T-helper 17 cell (primary cell): ENCODE measurements at regions not wholly inside any gene's neighbourhood (a gene's known extent, or its start where the extent isn't known, plus 50 kb on each side); places are given as distances from the start of the nearest gene placed in this dataset.

ENCODE experiments used
- ATAC-seq: fragments of 150-1000 bp; cut with Tn5 transposase; 2 replicates; pipeline ENCODE4 v1.10.0; 2021; ENCODE audit warnings: mild to moderate bottlenecking, moderate library complexity
- DNase-seq, 3 donors: peaks; one replicate each; pipeline versions ENCODE4 v3.0.0 to v3.0.0-alpha.2; 2020 to 2021
- H3K9me3 ChIP-seq: one replicate; pipeline ENCODE4 v1.7.0; 2013; ENCODE audit warnings: low read length, mild to moderate bottlenecking; ENCODE audit not compliant: control insufficient read depth, poor library complexity, severe bottlenecking
- H3K27ac Mint-ChIP-seq: one replicate; pipeline ENCODE4 v1.8.0; 2022; ENCODE audit warnings: mild to moderate bottlenecking, moderate library complexity, mixed read lengths
- H3K27me3 Mint-ChIP-seq: one replicate; pipeline ENCODE4 v1.8.0; 2022; ENCODE audit warnings: mixed read lengths
- H3K36me3 Mint-ChIP-seq: one replicate; pipeline ENCODE4 v1.8.0; 2022; ENCODE audit warnings: low read depth, mixed read lengths
- H3K4me1 Mint-ChIP-seq: one replicate; pipeline ENCODE4 v1.8.0; 2022; ENCODE audit warnings: mild to moderate bottlenecking, mixed read lengths
- H3K4me3 Mint-ChIP-seq: one replicate; pipeline ENCODE4 v1.8.0; 2022; ENCODE audit warnings: mild to moderate bottlenecking, moderate library complexity, mixed read lengths

DNA sequence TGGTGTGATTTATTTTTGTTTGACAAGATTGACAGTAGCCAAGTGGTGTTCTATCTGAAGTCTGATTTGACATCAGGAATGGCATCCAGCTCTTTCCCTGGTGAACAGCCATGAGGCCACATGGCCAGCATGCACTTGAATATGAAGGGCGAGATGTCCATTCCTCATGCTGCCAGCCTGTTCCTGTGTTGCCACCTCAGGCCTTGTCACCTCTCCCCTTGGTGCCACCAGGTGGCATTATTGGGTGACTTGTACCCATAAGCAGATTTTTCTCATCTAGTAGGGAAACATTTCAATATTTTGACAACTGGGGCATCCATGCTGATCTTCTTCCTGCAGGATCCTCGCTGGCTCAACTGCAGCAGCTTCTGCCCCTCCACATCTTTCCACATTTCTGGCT lies 199.1 kb downstream of the ERMARD start:
- DNase-seq: no peak
- Mint-ChIP-seq H3K4me3 (no peak overlapping the region), H3K27ac (no peak overlapping the region), H3K27me3 (no peaks in the 10 kb centered on the region), H3K36me3 (no peaks in the 10 kb centered on the region), H3K4me1 (no peaks in the 10 kb centered on the region)
- ATAC-seq: peak; percentile 36
- no peaks in the 10 kb centered on the region for H3K9me3 ChIP-seq

DNA sequence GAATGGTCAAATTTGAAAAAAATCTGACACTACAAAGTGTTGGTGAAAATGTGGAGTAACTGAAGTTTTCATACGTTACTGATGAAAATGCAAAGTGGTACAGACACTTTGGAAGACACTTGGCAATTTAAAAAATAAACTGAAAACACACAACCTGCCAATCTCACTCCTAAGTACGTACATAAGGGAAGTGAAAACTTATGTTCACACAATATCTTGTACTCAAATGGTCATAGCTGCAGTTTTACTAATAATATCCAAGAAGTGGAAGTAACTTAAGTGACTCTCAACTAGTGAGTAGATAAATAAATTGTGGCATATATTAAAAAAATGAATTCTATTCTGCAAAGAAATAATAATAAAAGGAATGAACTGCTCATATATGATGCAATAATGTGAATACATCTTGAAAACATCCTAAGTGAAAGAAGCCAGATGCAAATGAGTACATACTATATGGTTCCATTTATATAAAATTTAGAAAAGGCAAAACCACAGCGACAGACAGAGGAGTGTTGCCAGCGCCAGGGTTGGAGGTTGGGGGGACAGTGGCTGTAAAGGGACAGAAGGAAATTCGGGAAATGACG lies 198.2 kb downstream of the ERMARD start:
- no peaks in the 10 kb centered on the region for H3K4me1 Mint-ChIP-seq
- H3K9me3 ChIP-seq: no peaks in the 10 kb centered on the region
- no peak overlapping the region for H3K4me3 Mint-ChIP-seq

DNA sequence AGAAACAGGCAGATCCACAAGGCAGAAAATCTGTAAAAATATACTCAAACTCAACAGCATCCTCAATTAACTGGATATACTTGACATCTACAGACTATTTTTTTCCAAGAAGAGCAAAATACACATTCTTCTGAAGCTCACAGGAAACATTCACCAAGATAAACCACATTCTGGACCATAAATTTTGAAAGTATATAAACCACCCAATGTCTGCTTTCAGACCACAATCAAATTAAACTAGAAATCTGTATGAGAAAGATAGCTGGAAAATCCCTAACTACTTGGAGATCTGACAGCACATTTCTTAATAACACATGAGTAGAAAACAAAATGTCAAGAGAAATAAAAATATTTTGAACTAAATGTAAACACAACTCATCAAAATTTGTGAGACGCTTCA lies 195.5 kb downstream of the ERMARD start:
- no peaks in the 10 kb centered on the region for H3K4me1 Mint-ChIP-seq
- no peak overlapping the region for H3K27ac Mint-ChIP-seq
- H3K36me3 Mint-ChIP-seq: no peaks in the 10 kb centered on the region
- ATAC-seq: no peak
- no peaks in the 10 kb centered on the region for H3K9me3 ChIP-seq
- H3K4me3 Mint-ChIP-seq: no peak overlapping the region
- H3K27me3 Mint-ChIP-seq: peaks cover 12% of the 10 kb centered on the region
- no peak for DNase-seq

More for the DNA sequence above, 198.2 kb downstream of the ERMARD start:
- H3K27ac Mint-ChIP-seq: no peak overlapping the region
- ATAC-seq: no peak
- no peak for DNase-seq
- peaks cover 7% of the 10 kb centered on the region for H3K27me3 Mint-ChIP-seq
- no peaks in the 10 kb centered on the region for H3K36me3 Mint-ChIP-seq

DNA sequence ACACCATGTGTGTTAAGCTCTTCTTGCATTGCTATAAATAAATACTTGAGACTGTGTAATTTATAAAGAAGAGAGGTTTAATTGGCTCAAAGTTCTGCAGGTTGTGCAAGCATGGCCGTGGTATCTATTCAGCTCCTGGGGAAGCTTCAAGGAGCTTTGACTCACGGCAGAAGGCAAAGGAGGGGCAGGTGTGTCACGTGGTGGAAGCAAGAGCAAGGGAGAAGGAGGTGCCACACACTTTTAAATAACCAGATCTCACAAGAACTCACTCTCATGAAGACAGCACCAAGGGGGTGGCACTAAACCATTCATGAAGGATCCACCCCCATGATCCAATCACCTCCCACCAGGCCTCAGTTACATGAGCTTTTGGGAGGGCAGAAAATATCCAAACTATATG lies 193.7 kb downstream of the ERMARD start:
- ATAC-seq (no peak), DNase-seq (no peak)
- no peak overlapping the region for H3K4me3 Mint-ChIP-seq
- H3K4me1 Mint-ChIP-seq: no peaks in the 10 kb centered on the region
- no peaks in the 10 kb centered on the region for H3K9me3 ChIP-seq
- no peaks in the 10 kb centered on the region for H3K36me3 Mint-ChIP-seq
- no peak overlapping the region for H3K27ac Mint-ChIP-seq
- H3K27me3 Mint-ChIP-seq: peaks cover 21% of the 10 kb centered on the region

DNA sequence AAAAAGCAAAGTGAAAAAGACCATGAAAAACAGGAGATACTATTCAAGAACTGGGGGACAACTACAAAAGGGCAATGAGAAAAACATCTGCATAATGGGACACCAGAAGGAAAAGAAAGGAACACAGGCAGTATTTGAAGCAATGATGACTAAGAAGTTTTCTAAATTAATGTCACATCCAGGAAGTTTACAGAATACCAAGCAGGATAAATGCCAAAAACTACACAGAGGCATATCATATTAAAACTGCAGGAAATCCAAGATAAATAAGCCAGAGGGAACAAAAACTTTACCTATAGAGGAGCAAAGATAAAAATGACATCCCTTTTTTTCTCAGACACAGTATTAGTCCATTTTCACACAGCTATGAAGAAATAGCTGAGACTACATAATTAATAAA lies 193.0 kb downstream of the ERMARD start:
- Mint-ChIP-seq H3K27me3 (peaks cover 26% of the 10 kb centered on the region), H3K36me3 (no peaks in the 10 kb centered on the region), H3K4me3 (no peak overlapping the region), H3K27ac (no peak overlapping the region), H3K4me1 (no peaks in the 10 kb centered on the region)
- ATAC-seq: no peak
- no peaks in the 10 kb centered on the region for H3K9me3 ChIP-seq
- no peak for DNase-seq

DNA sequence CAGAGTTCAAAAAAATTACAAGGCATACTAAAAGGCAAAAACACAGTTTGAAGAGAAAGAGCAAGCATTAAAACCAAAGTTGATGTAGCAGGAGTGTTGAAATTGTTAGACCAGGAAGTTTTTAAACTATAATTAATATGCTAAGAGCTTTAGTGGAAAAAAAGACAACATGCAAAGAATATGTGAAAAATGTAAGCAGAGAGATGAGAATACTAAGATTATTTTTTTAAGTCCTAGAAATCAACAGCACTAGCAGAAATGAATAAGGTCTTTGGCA lies 192.6 kb downstream of the ERMARD start:
- H3K9me3 ChIP-seq: no peaks in the 10 kb centered on the region
- no peaks in the 10 kb centered on the region for H3K4me1 Mint-ChIP-seq
- H3K27ac Mint-ChIP-seq: no peak overlapping the region
- no peak overlapping the region for H3K4me3 Mint-ChIP-seq
- H3K27me3 Mint-ChIP-seq: peaks cover 30% of the 10 kb centered on the region
- ATAC-seq: no peak
- no peak for DNase-seq
- no peaks in the 10 kb centered on the region for H3K36me3 Mint-ChIP-seq

DNA sequence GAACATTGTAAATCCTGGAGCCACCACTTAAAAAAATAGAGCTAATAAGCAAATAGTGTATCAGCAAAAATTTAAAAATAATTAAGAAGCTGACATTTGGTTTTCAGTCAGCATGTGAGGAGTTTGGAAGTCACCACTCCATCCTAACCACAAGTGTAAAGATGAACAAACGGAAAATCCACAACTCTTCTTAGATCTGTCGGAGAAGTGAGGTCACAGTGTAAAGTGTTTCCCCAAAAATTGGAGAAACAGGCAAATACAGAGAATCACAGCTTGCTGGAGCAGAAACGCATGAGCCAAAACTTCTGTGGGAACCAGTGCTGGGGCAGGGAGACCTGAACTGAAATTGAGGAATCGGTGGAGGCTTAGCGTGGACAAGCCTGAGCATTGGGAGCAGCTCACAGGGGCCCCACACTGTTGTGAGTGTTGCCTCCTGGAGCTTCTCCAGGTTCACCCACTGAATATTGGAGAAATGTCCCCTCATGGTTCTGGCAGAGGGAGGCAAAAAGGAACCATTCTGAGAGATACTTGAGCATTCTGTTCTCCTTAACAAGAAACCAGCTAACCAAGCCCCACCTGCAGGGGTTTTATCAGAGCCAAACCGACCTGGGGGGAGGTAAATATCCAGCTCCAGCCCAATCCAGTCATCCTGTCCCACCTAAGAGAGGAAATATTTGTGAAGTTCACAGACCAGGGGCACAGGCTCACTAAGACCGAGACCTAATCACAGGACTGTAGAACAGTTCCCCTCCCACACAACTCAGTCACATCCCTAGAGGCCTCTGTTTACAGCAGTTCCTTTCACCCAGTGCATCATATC lies 192.0 kb downstream of the ERMARD start:
- no peaks in the 10 kb centered on the region for H3K9me3 ChIP-seq
- Mint-ChIP-seq H3K4me3 (no peak overlapping the region), H3K36me3 (no peaks in the 10 kb centered on the region), H3K27me3 (peaks cover 35% of the 10 kb centered on the region), H3K4me1 (no peaks in the 10 kb centered on the region), H3K27ac (no peak overlapping the region)
- DNase-seq: no peak
- ATAC-seq: no peak

DNA sequence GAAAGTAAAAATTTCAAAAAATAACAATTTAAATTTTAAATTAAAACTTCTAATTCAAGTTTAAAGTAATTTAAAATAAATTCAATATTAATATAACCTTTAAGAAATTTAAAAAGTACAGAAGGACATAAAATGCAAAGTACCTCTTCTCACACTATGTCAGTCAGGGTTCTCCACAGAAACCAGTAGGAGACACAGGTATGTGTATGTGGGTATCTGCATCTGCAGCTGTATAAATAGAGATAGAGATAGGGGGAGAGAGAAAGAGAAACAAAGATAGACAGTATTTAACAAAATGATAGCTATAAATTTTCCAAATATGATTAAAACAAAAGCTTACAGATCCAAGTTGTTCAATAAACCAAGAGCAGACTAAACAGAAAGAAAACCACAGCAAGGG lies 190.8 kb downstream of the ERMARD start:
- Mint-ChIP-seq H3K4me1 (no peaks in the 10 kb centered on the region), H3K27ac (no peak overlapping the region), H3K4me3 (no peak overlapping the region), H3K36me3 (peaks cover 2% of the 10 kb centered on the region), H3K27me3 (peaks cover 43% of the 10 kb centered on the region)
- DNase-seq (no peak), ATAC-seq (no peak)
- no peaks in the 10 kb centered on the region for H3K9me3 ChIP-seq

DNA sequence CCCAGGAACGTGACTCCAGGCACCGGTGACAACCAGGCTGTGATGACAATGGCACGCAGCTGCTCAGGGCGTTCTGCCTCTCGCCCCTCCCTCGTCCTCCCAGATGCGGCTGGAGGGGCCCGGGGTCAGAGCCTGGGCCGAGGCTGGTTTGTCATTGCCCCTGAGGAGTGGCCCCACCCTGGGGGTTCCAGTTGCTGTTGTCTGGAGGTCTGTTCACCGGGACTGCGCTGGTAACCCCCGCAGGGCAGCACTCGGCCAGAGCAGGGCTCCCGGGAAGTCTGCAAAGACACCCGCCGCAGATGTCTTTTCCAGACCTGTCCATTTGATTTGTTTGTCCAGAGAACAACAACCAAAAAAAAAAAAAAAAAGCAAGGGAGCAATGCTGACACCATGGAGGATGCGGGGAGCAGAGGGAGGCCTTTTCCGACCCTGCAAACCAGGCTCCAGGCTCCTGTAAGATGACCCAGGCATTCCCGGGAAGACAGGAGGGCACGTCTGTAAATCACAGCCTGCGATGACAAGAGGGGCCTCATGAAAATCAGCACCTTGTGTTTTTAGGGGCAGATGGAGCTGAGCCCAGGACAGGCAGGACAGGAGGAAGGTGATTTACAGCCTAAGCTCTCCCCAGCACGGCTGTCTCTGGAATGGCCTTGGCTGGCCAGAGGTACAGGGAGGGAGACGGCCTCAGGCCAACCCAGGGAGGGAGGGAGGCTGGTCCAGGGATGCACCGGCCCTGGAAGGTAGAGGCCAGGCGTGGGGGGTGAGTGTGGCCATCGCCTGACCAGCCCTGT lies 189.3 kb downstream of the ERMARD start:
- H3K9me3 ChIP-seq: no peaks in the 10 kb centered on the region
- peaks cover 2% of the 10 kb centered on the region for H3K36me3 Mint-ChIP-seq
- no peak for DNase-seq
- no peak for ATAC-seq
- H3K27ac Mint-ChIP-seq: no peak overlapping the region
- peaks cover 45% of the 10 kb centered on the region for H3K27me3 Mint-ChIP-seq
- H3K4me3 Mint-ChIP-seq: no peak overlapping the region
- H3K4me1 Mint-ChIP-seq: no peaks in the 10 kb centered on the region

DNA sequence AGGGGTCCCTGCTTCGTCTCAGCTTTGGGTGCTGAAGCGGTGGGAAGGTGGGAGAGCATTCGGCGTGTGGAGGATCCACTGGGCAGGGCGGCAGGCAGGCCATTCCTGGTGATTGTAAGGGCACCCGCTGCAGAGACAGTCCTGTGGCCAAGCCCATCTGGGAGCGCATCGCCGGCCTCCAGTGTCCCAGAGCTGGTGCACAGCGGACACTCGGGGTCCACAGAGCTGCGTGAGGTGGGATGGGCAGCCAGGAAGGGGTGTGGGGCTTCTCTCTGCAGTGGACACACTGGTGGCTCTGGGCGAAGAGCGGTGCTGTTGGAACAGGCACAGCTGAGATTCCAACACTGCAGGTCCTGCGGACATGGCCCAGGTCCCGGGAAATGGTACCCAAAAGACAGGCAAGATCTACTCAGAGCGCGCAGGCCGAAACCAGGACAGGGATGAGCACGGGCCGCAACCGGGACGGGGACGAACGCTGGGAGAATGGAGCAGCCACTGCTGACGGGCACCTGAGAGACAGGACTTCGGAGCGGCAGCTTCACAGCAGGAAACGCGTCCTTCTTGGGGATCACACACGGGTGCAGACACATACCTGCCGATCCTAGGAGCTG lies 188.2 kb downstream of the ERMARD start:
- H3K4me1 Mint-ChIP-seq: no peaks in the 10 kb centered on the region

DNA sequence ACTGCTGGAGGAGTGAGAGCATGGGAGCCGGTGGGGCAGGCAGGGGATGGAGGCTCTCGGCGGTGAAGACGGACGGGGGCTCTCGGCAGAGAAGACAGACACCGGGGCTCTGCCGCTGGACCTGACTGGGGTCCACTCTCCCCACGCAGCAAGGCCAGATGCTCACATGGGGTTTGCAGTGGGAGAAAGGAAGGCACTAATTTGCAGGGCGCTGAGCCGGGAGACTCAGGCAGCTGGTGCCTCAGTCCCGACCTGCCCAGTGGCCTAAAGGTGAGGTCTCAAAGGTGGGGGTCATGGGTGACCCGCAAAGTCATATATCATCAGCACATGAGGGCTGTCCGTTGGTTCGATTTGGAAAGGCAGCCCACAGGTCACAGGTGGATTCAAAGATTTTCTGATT lies 187.3 kb downstream of the ERMARD start:
- peaks cover 2% of the 10 kb centered on the region for H3K36me3 Mint-ChIP-seq
- no peak overlapping the region for H3K4me3 Mint-ChIP-seq
- H3K4me1 Mint-ChIP-seq: no peaks in the 10 kb centered on the region
- H3K27ac Mint-ChIP-seq: no peak overlapping the region
- ATAC-seq (no peak), DNase-seq (no peak)
- H3K27me3 Mint-ChIP-seq: peaks cover 47% of the 10 kb centered on the region
- H3K9me3 ChIP-seq: no peaks in the 10 kb centered on the region

More for the DNA sequence above, 188.2 kb downstream of the ERMARD start:
- DNase-seq (no peak), ATAC-seq (no peak)
- H3K4me3 Mint-ChIP-seq: no peak overlapping the region
- peaks cover 48% of the 10 kb centered on the region for H3K27me3 Mint-ChIP-seq
- peaks cover 2% of the 10 kb centered on the region for H3K36me3 Mint-ChIP-seq
- H3K9me3 ChIP-seq: no peaks in the 10 kb centered on the region
- no peak overlapping the region for H3K27ac Mint-ChIP-seq

DNA sequence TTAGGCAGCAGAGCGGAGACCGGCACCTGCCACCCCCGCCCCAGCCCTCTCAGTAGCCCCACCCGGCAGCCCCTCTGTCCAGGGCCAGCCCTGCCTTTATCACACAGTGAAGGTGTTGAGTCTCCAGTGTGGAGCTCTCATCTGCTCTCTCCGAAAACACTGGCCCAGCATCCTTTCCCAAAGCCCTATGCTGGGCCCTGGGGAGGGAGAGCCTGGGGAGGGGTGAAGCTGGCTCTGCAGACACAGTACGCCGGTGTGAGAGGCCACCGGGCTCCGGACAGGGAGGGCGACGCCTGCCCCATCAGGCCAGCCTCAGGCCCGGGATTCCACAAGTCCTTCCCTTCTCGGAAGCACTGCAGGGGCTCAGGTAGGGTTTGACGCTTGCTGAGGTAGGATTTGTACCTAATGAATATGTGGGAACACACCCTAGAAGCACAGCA lies 186.9 kb downstream of the ERMARD start:
- H3K27me3 Mint-ChIP-seq: peaks cover 44% of the 10 kb centered on the region
- H3K36me3 Mint-ChIP-seq: peaks cover 2% of the 10 kb centered on the region
- H3K4me1 Mint-ChIP-seq: no peaks in the 10 kb centered on the region
- no peak overlapping the region for H3K4me3 Mint-ChIP-seq
- no peaks in the 10 kb centered on the region for H3K9me3 ChIP-seq
- DNase-seq (no peak), ATAC-seq (no peak)
- no peak overlapping the region for H3K27ac Mint-ChIP-seq
